NB4 (cell line): ENCODE measurements at regions not wholly inside any gene's neighbourhood (a gene's known extent, or its start where the extent isn't known, plus 50 kb on each side); places are given as distances from the start of the nearest gene placed in this dataset.

Experiments used
- CTCF ChIP-seq: IDR thresholded peaks from one replicate; pipeline ENCODE4 v1.5.1; 2012; ENCODE audit warnings: low read depth, low read length
- MYC ChIP-seq: IDR thresholded peaks from 2 replicates; pipeline ENCODE4 v1.6.1; 2011; ENCODE audit warnings: low read depth, low read length
- POLR2A ChIP-seq: IDR thresholded peaks from 2 replicates; pipeline ENCODE4 v1.6.1; 2011; ENCODE audit warnings: mild to moderate bottlenecking; ENCODE audit not compliant: insufficient read length; ENCODE audit errors: extremely low read depth

DNA sequence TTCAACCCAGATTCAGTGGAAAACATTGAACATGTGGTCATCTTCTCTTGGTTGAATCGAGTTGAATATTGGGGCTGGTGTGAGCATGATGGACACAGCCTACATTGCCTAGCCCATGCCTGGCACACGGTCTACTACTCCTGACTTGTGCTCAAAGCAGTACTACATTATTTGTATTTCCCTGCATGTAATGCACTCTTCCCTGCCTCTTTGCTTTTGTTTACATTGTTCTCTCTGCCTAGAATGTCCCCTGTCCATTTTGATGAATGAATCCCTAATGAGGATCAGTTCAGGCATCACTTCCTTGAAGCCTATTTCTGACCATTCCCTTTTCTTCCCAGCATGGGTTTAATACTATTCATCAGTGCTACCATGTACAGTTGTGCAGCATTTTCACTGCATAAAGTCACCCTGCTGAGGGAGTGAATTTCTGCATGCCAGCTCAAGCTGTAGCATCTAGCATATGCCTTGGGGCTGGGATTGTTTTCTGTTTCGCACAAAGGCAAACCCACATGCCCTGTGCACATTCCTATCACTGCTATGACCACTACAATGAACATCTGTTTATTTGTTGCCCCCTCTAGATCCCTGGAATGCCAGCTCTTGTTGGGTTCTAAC, 75.3 kb upstream of the CCN6 start:
- TF ChIP-seq CTCF (no peak), POLR2A (no peak), MYC (no peak)
